ENCODE measurements at regions not wholly inside any gene's neighbourhood (a gene's known extent, or its start where the extent isn't known, plus 50 kb on each side); places are given as distances from the start of the nearest gene placed in this dataset.

DNA sequence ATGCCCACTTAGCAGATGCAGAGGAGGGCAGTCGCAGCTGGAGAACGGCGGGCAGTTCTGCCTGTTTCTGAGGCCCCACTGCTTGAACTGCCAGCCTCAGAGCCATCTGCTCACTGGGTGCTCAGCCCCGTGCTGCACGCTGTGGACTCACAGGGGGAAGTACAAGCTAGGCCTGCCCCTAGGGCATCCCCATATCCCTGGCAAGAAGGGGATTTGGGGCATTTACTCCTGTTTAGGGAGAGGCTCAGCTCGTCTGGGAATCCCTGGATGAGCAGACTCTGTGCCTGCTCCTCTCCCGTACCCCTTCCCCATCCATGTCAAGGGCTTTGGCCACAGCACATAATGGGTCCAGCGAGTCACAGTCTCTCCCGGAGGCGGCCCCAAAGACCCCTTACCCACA, 169.8 kb upstream of the PKDCC start:
- no peak overlapping the region for H3K4me3 ChIP-seq (ENCODE audit: low read length)
- TF ChIP-seq, protein P1, sequence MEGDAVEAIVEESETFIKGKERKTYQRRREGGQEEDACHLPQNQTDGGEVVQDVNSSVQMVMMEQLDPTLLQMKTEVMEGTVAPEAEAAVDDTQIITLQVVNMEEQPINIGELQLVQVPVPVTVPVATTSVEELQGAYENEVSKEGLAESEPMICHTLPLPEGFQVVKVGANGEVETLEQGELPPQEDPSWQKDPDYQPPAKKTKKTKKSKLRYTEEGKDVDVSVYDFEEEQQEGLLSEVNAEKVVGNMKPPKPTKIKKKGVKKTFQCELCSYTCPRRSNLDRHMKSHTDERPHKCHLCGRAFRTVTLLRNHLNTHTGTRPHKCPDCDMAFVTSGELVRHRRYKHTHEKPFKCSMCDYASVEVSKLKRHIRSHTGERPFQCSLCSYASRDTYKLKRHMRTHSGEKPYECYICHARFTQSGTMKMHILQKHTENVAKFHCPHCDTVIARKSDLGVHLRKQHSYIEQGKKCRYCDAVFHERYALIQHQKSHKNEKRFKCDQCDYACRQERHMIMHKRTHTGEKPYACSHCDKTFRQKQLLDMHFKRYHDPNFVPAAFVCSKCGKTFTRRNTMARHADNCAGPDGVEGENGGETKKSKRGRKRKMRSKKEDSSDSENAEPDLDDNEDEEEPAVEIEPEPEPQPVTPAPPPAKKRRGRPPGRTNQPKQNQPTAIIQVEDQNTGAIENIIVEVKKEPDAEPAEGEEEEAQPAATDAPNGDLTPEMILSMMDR (IDR thresholded peaks at IDR 0.05; ENCODE audit: insufficient read depth, low read depth, low read length, missing control alignments) = no peak
- DNase-seq (ENCODE audit: low read depth) = no peak

DNA sequence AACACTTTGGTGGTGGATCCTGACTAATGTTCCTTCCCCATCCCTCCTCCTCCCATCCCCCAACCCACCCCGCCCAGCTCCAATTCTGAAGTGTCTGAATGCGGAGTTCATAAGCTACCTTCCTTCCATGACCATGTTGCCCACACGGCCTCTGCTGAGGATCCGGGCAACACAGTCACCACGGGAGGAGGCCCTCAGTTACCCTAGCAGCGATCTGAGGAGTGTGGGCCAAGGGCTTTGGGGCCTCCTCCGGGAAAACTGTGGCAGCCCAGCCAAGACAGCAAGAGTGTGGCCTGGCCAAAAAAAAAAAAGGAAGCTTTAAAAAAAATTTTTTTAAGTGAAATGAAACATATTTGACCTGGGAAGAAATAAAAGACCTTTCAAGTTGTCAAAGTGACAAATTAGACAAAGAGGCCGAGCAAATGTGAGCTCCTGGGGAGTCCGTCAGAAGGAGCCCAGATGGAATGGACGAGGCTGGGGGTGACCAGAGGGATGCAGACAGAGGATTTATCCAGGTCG, 169.0 kb upstream of the PKDCC start:
- TF ChIP-seq, protein P1 (IDR thresholded peaks at IDR 0.05; ENCODE audit: insufficient read depth, low read depth, low read length, missing control alignments) = no peak
- H3K4me3 ChIP-seq (ENCODE audit: low read length) = no peak overlapping the region
- DNase-seq (ENCODE audit: low read depth) = no peak

DNA sequence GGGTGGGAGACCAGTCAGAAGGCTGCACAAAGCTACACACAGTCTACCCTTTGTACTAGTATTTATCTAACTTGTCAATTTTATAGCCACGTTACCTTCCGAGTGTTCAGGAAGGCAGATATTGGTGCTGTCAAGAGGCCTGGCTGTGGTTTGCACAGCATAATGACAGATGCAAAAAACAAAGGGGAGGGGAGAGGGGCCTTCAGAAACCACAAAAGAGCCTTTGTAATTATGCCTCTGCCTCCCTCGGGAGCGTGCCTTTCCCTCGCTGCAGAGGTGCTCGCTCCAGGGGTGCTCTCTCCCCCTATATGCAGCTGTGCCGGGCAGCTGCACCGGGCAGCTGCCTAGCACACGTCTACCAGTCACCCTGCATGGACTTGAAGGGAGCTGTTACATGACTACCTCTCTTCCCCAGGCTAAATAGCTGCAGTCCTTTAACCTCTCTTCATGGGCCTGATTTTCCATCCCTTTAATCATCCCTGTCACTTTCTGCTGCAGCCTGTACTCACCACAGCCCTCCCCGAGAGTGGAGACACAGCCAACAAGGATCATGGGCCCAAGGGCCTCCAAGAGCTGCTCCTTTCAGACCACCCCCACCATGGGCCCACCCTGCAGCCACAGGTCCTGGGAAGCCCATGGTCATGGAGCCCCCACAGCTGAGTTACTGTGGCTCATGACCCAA, 168.4 kb upstream of the PKDCC start:
- TF ChIP-seq, protein P1 (IDR thresholded peaks at IDR 0.05; ENCODE audit: insufficient read depth, low read depth, low read length, missing control alignments) = no peak
- H3K4me3 ChIP-seq (ENCODE audit: low read length) = no peak overlapping the region
- no peak for DNase-seq (ENCODE audit: low read depth)

GRCh38 chr2:41880561-41881243, 167.1 kb upstream of the PKDCC start:
- no peak overlapping the region for H3K4me3 ChIP-seq (ENCODE audit: low read length)
- no peak for DNase-seq (ENCODE audit: low read depth)
- TF ChIP-seq, protein P1 (IDR thresholded peaks at IDR 0.05; ENCODE audit: insufficient read depth, low read depth, low read length, missing control alignments) = no peak

- DNase-seq (ENCODE audit: low read depth) = no peak
- H3K4me3 ChIP-seq (ENCODE audit: low read length) = no peak overlapping the region
- TF ChIP-seq, protein P1 (IDR thresholded peaks at IDR 0.05; ENCODE audit: insufficient read depth, low read depth, low read length, missing control alignments) = no peak
Observed at GRCh38 chr2:41881249-41881648, 166.6 kb upstream of the PKDCC start.

DNA sequence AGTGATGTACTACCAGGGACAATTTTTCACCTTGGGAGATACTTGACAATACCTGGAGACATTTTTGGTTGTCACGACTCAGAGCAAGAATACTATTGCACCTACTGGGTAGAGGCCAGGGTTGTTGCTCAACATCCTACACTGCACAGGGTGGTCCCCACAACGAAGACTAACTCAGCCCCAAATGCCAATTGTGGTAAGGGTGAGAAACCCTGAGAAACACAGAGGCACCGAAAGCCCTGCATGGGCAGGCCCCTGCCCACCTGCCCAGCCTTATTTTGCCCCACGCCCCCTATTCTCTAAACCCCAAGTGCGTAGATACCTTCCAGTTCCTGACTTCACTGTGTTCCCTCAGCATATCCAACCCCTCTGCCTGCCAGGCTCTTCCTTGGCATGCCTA, 163.1 kb upstream of the PKDCC start:
- no peak overlapping the region for H3K4me3 ChIP-seq (ENCODE audit: low read length)
- TF ChIP-seq, protein P1 (IDR thresholded peaks at IDR 0.05; ENCODE audit: insufficient read depth, low read depth, low read length, missing control alignments) = no peak

More for the DNA sequence above, 163.1 kb upstream of the PKDCC start:
- no peak for DNase-seq (ENCODE audit: low read depth)
